ENCODE measurements at regions not wholly inside any gene's neighbourhood (a gene's known extent, or its start where the extent isn't known, plus 50 kb on each side); places are given as distances from the start of the nearest gene placed in this dataset.

DNA sequence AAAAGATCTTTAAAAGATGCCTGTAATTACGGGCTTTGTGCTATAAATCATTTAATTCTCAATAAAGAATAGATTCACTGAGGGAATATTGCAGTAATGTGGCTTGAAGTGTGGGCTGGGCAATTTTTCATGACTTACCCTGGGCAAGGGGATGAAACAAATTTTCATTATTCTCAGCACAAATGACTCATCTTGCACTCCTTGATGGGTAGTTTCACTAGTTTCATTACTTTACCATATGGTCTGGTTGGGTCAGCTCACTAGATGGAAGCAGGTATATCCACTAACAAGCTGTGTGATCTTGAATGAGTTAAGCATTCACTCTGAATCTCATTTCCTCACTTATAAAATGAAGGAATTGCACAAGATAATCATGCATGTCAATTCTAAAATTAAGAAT, 234.3 kb downstream of the ABCC12 start:
- H3K36me3 ChIP-seq: no peaks in the 10 kb centered on the region
- no peaks in the 10 kb centered on the region for H3K4me1 ChIP-seq
- no peaks in the 10 kb centered on the region for H3K27me3 ChIP-seq
- no peak for DNase-seq
- no peaks in the 10 kb centered on the region for H3K9me3 ChIP-seq
- intact Hi-C loops (cut with DNase I): no loop called here
- 23 to 32% methylated on average over 1 of the region's 1 CpG for WGBS, 2 donors
- no peak overlapping the region for H3K4me3 ChIP-seq
- no peak for TF ChIP-seq POLR2A (IDR thresholded peaks at IDR 0.05)
- TF ChIP-seq, protein P1, sequence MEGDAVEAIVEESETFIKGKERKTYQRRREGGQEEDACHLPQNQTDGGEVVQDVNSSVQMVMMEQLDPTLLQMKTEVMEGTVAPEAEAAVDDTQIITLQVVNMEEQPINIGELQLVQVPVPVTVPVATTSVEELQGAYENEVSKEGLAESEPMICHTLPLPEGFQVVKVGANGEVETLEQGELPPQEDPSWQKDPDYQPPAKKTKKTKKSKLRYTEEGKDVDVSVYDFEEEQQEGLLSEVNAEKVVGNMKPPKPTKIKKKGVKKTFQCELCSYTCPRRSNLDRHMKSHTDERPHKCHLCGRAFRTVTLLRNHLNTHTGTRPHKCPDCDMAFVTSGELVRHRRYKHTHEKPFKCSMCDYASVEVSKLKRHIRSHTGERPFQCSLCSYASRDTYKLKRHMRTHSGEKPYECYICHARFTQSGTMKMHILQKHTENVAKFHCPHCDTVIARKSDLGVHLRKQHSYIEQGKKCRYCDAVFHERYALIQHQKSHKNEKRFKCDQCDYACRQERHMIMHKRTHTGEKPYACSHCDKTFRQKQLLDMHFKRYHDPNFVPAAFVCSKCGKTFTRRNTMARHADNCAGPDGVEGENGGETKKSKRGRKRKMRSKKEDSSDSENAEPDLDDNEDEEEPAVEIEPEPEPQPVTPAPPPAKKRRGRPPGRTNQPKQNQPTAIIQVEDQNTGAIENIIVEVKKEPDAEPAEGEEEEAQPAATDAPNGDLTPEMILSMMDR (IDR thresholded peaks at IDR 0.05): no peak
- no peak overlapping the region for H3K27ac ChIP-seq

DNA sequence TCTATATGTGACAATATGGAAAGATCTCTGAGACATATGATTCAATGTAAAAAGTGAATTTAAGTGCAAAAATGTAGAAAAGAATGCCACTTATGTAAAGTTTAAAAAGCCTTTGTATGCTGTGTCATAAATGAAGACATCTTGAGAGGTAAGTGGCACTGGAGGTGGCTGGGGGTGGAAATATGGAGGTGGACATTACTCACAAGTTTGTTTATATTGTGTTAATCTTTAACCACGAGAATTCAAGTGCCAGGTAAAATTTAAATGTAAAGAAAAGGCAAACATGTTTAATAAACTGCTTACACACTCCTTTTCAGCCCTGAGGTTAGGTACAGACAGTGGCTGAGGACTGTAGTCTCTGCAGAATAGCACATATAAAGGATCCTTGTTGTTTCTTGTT, 235.1 kb downstream of the ABCC12 start:
- Histone ChIP-seq H3K4me3 (no peak overlapping the region), H3K36me3 (no peaks in the 10 kb centered on the region), H3K9me3 (no peaks in the 10 kb centered on the region), H3K27me3 (no peaks in the 10 kb centered on the region), H3K27ac (no peak overlapping the region), H3K4me1 (no peaks in the 10 kb centered on the region)
- 0 to 11% methylated on average over 1 of the region's 1 CpG for WGBS, 2 donors
- TF ChIP-seq, protein P1 (IDR thresholded peaks at IDR 0.05): no peak
- TF ChIP-seq POLR2A (IDR thresholded peaks at IDR 0.05): no peak
- intact Hi-C loops (cut with DNase I): no loop called here
- DNase-seq: no peak

DNA sequence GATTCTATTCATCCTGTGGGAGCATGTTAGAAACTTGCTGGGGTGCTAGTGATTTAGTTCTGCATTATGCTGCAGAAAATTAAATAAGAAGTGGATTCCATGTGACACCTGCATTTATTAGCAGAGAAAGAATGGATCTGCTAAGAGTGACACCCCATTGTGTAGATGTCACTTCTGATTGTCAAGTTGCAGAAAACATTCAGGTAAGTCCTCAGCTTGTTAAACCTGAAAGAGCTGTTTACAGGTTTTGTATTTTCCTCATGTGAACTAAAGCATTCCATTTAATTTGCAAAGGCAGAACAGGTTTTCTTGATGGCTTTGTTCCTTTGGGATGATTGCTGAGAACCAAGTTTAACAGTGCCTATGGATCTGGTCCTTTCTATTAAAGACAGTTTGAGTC, 238.7 kb downstream of the ABCC12 start:
- TF ChIP-seq POLR2A (IDR thresholded peaks at IDR 0.05): no peak
- TF ChIP-seq, protein P1 (IDR thresholded peaks at IDR 0.05): no peak

DNA sequence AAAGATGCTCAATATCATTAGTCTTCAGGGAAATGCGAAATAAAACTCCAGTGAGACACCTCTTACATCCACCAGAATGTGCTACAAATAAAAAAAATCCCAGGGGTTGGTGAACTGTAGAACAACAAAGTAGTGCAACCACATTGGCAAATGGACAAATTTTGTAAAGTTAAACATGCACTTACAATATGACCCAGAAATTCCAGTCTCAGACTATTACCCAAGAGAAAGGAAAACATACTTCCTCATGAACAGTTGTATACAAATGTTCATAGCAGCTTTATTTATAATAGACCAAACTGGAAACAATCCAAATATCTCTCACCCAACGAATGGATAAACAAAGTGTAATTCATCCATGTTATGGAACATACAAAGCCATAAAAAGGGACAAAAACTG, 239.5 kb downstream of the ABCC12 start:
- Histone ChIP-seq H3K9me3 (no peaks in the 10 kb centered on the region), H3K27ac (no peak overlapping the region), H3K4me3 (no peak overlapping the region), H3K27me3 (no peaks in the 10 kb centered on the region), H3K4me1 (no peaks in the 10 kb centered on the region), H3K36me3 (no peaks in the 10 kb centered on the region)
- DNase-seq: no peak
- TF ChIP-seq, protein P1 (IDR thresholded peaks at IDR 0.05): no peak
- no peak for TF ChIP-seq POLR2A (IDR thresholded peaks at IDR 0.05)
- WGBS, 2 donors: 31 to 45% methylated on average over 2 of the region's 2 CpGs
- intact Hi-C loops (cut with DNase I): no loop called here

More for the DNA sequence above, 238.7 kb downstream of the ABCC12 start:
- no peaks in the 10 kb centered on the region for H3K27me3 ChIP-seq
- H3K4me1 ChIP-seq: no peaks in the 10 kb centered on the region
- no peak for DNase-seq
- intact Hi-C loops (cut with DNase I): no loop called here
- H3K4me3 ChIP-seq: no peak overlapping the region
- no peaks in the 10 kb centered on the region for H3K9me3 ChIP-seq
- H3K36me3 ChIP-seq: no peaks in the 10 kb centered on the region
- H3K27ac ChIP-seq: no peak overlapping the region

DNA sequence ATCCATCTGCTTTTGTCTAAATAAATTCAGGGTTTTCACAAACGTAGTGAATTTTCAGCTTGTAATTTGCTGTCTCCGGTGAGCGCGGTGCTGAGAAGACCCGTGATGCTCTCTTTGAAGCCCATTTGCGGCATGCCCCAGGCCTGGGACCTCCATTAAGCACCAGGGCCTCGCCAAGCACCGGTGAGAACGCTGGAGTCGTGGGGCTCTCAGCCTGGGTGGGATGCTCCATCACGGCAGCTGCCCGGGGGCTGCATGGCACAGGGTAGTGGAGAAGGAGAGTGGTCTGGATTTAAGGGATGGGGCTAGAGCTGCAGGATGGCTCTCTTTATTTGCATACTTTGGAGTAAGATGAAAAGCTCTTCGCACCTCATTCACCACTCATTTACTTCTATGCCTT, 248.7 kb downstream of the ABCC12 start:
- intact Hi-C loops (cut with DNase I): no loop called here
- H3K9me3 ChIP-seq: peaks cover 0 to 4% (median 0%) of the 10 kb centered on the region in 3 donors
- DNase-seq: no peak
- no peaks in the 10 kb centered on the region for H3K4me1 ChIP-seq
- TF ChIP-seq, protein P1 (IDR thresholded peaks at IDR 0.05): no peak
- no peak for TF ChIP-seq POLR2A (IDR thresholded peaks at IDR 0.05)
- WGBS, 2 donors: 68 to 74% methylated on average over 13 of the region's 13 CpGs
- H3K27ac ChIP-seq: no peak overlapping the region
- no peaks in the 10 kb centered on the region for H3K36me3 ChIP-seq
- no peak overlapping the region for H3K4me3 ChIP-seq
- no peaks in the 10 kb centered on the region for H3K27me3 ChIP-seq
